ENCODE measurements at regions not wholly inside any gene's neighbourhood (a gene's known extent, or its start where the extent isn't known, plus 50 kb on each side); places are given as distances from the start of the nearest gene placed in this dataset.

DNA sequence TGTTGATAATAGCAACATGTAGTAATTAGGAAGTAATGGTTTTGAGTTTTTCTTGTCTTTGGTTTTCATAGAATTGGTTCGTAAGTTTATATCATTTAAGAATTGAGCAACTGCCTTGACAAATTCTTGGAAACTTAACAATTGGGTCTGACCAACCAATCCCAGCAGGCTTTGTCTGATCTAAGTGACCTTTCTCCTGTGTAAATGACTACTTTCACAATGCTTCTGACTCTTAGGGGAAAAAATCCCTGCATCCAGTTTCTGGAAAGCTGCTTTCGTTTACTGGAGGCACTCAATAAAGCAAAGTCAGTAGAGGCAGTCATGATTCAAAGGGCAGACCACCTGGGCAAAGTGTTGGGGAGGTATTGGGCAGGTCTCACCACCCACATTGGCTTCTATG is 303.6 kb upstream of the FAM78B start (continued):
- TF ChIP-seq, protein P1, sequence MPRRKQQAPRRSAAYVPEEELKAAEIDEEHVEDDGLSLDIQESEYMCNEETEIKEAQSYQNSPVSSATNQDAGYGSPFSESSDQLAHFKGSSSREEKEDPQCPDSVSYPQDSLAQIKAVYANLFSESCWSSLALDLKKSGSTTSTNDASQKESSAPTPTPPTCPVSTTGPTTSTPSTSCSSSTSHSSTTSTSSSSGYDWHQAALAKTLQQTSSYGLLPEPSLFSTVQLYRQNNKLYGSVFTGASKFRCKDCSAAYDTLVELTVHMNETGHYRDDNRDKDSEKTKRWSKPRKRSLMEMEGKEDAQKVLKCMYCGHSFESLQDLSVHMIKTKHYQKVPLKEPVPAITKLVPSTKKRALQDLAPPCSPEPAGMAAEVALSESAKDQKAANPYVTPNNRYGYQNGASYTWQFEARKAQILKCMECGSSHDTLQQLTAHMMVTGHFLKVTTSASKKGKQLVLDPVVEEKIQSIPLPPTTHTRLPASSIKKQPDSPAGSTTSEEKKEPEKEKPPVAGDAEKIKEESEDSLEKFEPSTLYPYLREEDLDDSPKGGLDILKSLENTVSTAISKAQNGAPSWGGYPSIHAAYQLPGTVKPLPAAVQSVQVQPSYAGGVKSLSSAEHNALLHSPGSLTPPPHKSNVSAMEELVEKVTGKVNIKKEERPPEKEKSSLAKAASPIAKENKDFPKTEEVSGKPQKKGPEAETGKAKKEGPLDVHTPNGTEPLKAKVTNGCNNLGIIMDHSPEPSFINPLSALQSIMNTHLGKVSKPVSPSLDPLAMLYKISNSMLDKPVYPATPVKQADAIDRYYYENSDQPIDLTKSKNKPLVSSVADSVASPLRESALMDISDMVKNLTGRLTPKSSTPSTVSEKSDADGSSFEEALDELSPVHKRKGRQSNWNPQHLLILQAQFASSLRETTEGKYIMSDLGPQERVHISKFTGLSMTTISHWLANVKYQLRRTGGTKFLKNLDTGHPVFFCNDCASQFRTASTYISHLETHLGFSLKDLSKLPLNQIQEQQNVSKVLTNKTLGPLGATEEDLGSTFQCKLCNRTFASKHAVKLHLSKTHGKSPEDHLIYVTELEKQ (tag by site-specific recombination; IDR thresholded peaks at IDR 0.05; ENCODE audit: borderline replicate concordance) = no peak
- TF ChIP-seq ZNF157 (tag by site-specific recombination; IDR thresholded peaks at IDR 0.05) = no peak

DNA sequence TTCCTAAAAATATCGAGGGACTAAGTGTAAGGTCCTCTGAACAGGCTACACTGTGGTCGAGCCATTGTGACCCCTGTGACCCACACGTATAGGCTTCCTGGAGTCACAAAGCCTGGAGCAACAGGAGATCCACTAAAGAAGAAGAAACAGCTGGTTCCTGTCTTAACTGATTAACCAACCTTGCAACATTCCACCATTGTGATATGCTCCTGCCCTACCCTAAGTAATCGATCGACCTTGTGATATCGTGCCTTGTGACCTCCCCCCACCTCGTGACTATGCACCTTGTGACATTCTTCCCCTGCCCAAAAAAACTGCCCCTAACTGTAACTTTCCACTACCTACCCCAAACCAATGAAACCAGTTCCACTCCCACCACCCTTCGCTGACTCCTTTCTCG is 304.6 kb upstream of the FAM78B start:
- CTCF ChIA-PET = interaction anchor here (0.6 to 3.7 kb wide), 3 partner anchors 8 to 749 kb away, joined by 3 to 18 read pairs (median 3); no protein-coding TSS in a partner anchor
- POLR2A ChIA-PET = no interaction called here
- Histone ChIP-seq H3K4me1 (ENCODE audit: control insufficient read depth, insufficient read depth, low read length) (peaks cover 14% of the 10 kb centered on the region), H3K36me3 (ENCODE audit: control insufficient read depth in 2 of 2, insufficient read depth in 1 of 2, low read length in 2 of 2) (no peaks in the 10 kb centered on the region), H3K27ac (ENCODE audit: extremely low read depth, low read depth, low read length) (no peak overlapping the region), H3K4me3 (ENCODE audit: low read depth, low read length) (no peak overlapping the region), H3K9me3 (ENCODE audit: control insufficient read depth, insufficient read depth, low read depth, low read length) (no peaks in the 10 kb centered on the region)
- TF ChIP-seq ZNF510 (tag by site-specific recombination; IDR thresholded peaks at IDR 0.05; ENCODE audit: insufficient replicate concordance) (no peak), ZNF138 (tag by site-specific recombination; IDR thresholded peaks at IDR 0.05; ENCODE audit: borderline replicate concordance) (no peak), ZNF239 (tag by site-specific recombination; IDR thresholded peaks at IDR 0.05) (no peak), ZNF830 (tag by site-specific recombination; IDR thresholded peaks at IDR 0.05; ENCODE audit: low read depth) (no peak), ZNF202 (tag by site-specific recombination; IDR thresholded peaks at IDR 0.05; ENCODE audit: borderline replicate concordance) (no peak), ZNF248 (tag by site-specific recombination; IDR thresholded peaks at IDR 0.05) (no peak), ZNF426 (tag by site-specific recombination; IDR thresholded peaks at IDR 0.05) (no peak), ZBTB20 (tag by site-specific recombination; IDR thresholded peaks at IDR 0.05) (no peak), ZNF114 (tag by site-specific recombination; IDR thresholded peaks at IDR 0.05) (no peak), GLIS2 (tag by site-specific recombination; IDR thresholded peaks at IDR 0.05) (no peak), ZNF785 (tag by site-specific recombination; IDR thresholded peaks at IDR 0.05) (no peak), ZBTB21 (tag by site-specific recombination; IDR thresholded peaks at IDR 0.05) (no peak)
- TF ChIP-seq, protein P2, sequence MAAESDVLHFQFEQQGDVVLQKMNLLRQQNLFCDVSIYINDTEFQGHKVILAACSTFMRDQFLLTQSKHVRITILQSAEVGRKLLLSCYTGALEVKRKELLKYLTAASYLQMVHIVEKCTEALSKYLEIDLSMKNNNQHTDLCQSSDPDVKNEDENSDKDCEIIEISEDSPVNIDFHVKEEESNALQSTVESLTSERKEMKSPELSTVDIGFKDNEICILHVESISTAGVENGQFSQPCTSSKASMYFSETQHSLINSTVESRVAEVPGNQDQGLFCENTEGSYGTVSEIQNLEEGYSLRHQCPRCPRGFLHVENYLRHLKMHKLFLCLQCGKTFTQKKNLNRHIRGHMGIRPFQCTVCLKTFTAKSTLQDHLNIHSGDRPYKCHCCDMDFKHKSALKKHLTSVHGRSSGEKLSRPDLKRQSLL (tag by site-specific recombination; IDR thresholded peaks at IDR 0.05) = no peak
- TF ChIP-seq, protein P3, sequence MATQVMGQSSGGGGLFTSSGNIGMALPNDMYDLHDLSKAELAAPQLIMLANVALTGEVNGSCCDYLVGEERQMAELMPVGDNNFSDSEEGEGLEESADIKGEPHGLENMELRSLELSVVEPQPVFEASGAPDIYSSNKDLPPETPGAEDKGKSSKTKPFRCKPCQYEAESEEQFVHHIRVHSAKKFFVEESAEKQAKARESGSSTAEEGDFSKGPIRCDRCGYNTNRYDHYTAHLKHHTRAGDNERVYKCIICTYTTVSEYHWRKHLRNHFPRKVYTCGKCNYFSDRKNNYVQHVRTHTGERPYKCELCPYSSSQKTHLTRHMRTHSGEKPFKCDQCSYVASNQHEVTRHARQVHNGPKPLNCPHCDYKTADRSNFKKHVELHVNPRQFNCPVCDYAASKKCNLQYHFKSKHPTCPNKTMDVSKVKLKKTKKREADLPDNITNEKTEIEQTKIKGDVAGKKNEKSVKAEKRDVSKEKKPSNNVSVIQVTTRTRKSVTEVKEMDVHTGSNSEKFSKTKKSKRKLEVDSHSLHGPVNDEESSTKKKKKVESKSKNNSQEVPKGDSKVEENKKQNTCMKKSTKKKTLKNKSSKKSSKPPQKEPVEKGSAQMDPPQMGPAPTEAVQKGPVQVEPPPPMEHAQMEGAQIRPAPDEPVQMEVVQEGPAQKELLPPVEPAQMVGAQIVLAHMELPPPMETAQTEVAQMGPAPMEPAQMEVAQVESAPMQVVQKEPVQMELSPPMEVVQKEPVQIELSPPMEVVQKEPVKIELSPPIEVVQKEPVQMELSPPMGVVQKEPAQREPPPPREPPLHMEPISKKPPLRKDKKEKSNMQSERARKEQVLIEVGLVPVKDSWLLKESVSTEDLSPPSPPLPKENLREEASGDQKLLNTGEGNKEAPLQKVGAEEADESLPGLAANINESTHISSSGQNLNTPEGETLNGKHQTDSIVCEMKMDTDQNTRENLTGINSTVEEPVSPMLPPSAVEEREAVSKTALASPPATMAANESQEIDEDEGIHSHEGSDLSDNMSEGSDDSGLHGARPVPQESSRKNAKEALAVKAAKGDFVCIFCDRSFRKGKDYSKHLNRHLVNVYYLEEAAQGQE (tag by site-specific recombination; IDR thresholded peaks at IDR 0.05) = no peak
